ENCODE measurements at regions not wholly inside any gene's neighbourhood (a gene's known extent, or its start where the extent isn't known, plus 50 kb on each side); places are given as distances from the start of the nearest gene placed in this dataset.

- DNase-seq (no peak), ATAC-seq (no peak)
These were observed 150.6 kb upstream of the AFDN start for GRCh38 chr6:167676000-167676665.

DNA sequence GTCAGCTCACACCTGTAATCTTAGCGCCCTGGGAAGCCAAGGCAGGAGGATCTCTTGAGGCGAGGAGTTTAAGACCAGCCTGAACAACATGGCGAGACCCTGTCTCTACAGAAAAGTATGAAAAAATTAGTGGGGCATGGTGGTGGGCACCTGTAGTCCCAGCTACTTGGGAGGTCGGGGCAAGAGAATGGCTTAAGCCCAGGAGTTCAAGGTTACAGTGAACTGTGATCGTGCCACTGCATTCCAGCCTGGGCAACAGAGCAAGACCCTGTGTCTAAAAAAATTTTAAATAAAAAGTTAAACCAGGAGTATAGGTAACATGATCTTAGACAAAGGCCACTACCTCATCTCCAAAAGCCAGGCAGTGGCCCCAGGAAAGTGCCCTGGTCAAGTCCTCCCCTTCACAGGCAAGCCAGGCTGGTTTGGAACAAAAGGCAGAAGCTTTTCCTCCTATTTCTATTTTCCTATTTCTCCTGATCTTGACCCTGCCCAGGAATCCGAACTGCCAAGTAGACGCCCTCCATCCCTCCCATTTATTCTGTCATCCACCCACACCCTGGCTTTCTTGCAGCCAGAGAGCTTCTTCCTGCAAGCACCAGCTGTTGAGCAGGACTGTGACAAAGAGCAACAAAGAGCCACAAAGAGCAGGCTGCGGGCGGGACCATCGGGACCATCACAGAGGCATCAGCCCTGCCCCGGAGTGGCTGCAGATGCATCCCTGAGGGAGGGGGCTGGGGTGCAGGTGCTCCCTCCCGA lies 149.9 kb upstream of the AFDN start:
- no peak for ATAC-seq
- no peak for DNase-seq

GRCh38 chr6:167677422-167677789 lies 149.3 kb upstream of the AFDN start:
- ATAC-seq: no peak

DNA sequence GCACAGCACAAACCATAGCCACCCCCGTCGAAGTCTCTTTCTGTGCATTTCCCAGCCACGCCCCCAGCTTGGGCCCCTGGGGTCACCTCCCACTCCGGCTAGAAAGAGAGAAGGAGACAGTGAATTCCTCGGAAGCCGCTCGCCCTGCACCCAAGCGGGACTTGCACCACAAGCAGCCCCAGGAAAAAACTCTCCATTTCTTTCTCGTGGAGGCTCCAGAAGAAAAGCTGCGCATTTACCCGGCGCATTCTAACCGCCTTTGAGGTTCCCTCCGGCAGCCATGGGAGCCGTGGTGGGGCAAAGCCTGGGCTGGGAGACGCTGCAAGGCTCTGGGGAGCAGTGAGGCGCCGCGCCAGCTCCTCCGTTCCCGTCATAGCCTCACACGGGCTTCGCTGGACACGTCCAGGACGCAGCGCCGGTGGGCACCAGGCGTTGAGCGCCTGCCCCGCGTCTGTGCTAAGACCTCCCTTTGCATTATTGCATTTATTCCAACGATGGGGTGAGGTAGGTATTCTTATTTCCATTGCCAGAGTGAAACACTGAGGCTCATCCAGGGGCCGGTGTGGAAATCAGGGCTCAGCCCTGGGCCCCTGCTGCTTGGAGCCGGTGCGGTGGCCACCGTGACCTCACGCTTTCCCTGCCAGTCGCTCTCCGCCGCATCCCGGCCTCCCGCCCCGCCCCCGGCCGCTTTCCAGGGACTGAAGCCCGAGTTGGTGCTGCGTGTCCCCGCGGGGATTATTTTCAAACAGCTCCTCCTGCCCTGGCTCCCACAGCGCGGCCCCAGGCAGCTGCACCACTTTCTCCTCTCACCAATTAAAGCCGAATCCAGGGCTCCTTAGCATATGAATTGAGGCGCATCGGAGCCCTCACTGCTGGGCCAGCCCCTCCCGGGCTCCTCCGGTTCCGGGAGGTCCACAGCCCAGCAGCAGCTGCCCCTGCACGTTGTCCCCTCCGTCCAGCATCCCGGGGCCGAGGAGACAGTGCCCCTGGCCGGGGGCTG lies 148.3 kb upstream of the AFDN start:
- DNase-seq: no peak
- no peak for ATAC-seq

More at GRCh38 chr6:167677422-167677789, 149.3 kb upstream of the AFDN start:
- DNase-seq: no peak

DNA sequence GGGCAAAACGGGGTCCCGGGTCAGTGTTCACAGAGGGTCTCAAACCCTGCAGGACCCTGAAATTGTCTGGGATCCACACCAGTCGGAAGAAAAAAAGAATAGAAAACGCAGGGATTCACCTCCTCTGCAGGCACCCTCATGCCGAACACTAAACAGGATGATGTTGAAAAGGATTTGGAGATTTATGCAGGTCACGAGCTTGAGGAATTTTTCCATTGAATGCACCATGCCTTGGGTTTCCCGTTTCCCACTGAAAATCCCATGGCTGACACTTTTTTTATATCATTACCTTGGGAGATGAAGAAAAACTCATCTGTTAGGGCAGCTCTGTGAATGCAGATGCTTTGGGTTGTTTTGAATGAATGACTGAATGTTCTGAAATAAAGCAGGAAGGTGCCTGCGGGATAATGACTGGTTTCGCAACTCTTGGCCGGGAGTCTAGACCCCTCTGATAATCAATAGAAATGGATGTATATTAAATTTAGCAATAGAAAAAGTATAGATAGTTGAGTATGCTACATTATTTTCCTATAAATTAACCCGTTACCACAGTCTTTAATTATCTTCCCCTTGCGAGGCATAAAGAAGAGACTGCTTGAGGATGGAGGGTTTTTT lies 147.5 kb upstream of the AFDN start:
- no peak for ATAC-seq
- no peak for DNase-seq

GRCh38 chr6:167679790-167680604 lies 146.7 kb upstream of the AFDN start:
- no peak for ATAC-seq
- DNase-seq: no peak

DNA sequence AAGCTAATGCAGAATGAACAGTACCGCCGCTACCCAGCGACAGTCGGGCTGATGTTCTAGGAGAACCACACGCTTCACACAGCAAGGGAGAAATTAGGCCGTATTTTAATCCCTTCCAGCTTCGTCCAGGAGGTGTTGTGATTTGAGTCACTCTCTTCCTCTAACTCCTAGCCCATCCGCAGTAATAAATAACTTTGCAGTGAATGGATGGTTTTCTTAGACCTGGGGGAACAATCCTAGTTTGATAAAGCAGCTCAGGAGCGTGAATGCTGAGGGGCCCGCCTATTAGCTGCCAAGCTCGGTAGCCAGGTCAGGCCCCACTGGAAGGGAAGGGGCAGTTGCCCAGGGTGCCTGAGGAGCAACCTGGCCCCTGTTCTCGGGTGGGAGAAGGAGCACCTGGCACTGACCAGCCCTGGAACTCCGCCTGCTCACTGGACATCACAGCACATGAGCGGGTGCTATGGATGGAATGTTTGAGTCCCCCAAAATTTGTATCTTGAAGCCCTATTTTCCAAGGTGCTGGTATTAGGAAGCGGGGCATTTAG lies 146.0 kb upstream of the AFDN start:
- no peak for ATAC-seq

GRCh38 chr6:167682125-167682524 lies 144.6 kb upstream of the AFDN start:
- ATAC-seq: no peak
- DNase-seq: no peak

More for the DNA sequence above, 146.0 kb upstream of the AFDN start:
- DNase-seq: no peak

DNA sequence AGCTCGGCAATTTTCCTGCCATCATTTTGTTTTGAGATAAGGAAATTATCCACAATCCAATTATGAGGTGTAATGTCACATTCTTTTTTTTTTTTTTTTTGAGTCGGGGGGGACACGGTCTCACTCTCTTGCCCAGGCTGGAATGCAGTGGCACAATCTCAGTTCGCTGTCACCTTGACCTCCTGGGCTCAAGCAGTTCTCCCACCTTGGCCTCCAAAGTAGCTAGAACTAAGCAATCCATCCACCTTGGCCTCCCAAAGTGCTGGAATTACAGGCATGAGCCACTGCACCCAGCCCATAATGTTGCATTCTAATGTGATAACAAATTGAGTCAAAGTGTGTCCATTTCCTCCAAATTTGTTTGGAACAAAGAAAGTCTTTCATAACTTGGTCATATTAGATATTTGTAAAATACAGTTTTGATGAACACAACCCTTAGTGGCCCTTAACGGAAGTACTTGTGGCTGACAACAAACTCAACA lies 144.1 kb upstream of the AFDN start:
- no peak for ATAC-seq

GRCh38 chr6:167683028-167683862 lies 143.5 kb upstream of the AFDN start:
- ATAC-seq: no peak
- no peak for DNase-seq

More for the DNA sequence above, 144.1 kb upstream of the AFDN start:
- DNase-seq: no peak

DNA sequence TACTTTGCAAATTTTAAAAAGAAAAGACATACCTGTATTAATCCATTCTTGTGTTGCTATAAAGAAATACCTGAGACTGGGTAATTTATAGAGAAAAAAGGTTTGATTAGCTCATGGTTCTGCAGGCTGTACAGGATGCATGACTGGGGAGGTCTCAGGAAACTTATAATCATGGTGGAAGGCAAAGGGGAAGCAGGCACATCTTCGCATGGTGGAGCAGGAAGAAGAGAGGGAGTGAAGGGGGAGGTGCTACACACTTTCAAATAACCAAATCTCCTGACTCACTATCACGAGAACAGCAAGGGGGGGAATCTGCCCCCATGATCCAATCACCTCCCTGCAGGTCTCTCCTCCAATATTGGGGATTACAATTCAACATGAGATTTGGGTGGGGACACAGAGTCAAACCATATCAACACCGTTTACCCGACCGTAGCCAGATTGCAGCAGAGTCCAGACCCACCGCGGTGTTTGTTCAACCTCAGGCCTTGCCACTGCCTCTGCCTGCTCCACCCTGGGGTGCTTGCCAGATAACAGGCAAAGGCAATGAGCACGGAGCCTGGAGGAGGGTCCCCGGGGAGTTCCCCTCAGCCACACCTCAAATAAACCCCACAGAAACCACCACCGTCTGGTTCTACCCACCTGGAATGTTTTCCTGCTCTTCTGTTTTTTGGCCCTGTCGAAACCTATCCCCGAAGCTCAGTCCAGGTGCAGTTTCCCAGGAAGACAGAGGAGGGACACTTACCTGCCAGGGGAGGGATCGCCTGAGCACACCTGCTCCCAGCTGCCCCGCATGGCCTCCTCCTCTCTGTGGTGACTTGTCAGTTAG lies 142.2 kb upstream of the AFDN start:
- ATAC-seq (no peak), DNase-seq (no peak)

- DNase-seq (no peak), ATAC-seq (no peak)
These were observed 141.1 kb upstream of the AFDN start for GRCh38 chr6:167685654-167686053.

GRCh38 chr6:167686204-167686893 lies 140.4 kb upstream of the AFDN start:
- DNase-seq: no peak
- ATAC-seq: no peak

GRCh38 chr6:167687116-167687725 lies 139.5 kb upstream of the AFDN start:
- DNase-seq (no peak), ATAC-seq (no peak)

GRCh38 chr6:167688123-167688522 lies 138.6 kb upstream of the AFDN start:
- DNase-seq (no peak), ATAC-seq (no peak)

- DNase-seq (no peak), ATAC-seq (no peak)
These were observed 137.4 kb upstream of the AFDN start for GRCh38 chr6:167689278-167689677.

- DNase-seq (no peak), ATAC-seq (no peak)
These were observed 137.0 kb upstream of the AFDN start for GRCh38 chr6:167689751-167690150.

Data from stimulated activated naive CD8-positive, alpha-beta T cell treated with anti-CD3 and anti-CD28 coated beads, Interleukin-15, Interleukin-2, amounts not matched to agents 100 U/mL and 50 U/mL, for 24 hours (primary cell).